GM23248 (cell line): ENCODE measurements at regions not wholly inside any gene's neighbourhood (a gene's known extent, or its start where the extent isn't known, plus 50 kb on each side); places are given as distances from the start of the nearest gene placed in this dataset.

Experiments used
- EZH2 ChIP-seq: fragments of 200-600 bp; sonication (generic); IDR thresholded peaks from 2 replicates; pipeline ENCODE4 v1.6.1; 2018; ENCODE audit warnings: antibody characterized with exemption, mild to moderate bottlenecking; ENCODE audit not compliant: insufficient read depth, poor library complexity, severe bottlenecking
- EZH2phosphoT487 ChIP-seq: fragments of 200-600 bp; sonication (generic); IDR thresholded peaks from 2 replicates; pipeline ENCODE4 v1.6.1; 2018; ENCODE audit warnings: antibody characterized with exemption, moderate library complexity, mild to moderate bottlenecking, low read depth; ENCODE audit not compliant: insufficient read depth

DNA sequence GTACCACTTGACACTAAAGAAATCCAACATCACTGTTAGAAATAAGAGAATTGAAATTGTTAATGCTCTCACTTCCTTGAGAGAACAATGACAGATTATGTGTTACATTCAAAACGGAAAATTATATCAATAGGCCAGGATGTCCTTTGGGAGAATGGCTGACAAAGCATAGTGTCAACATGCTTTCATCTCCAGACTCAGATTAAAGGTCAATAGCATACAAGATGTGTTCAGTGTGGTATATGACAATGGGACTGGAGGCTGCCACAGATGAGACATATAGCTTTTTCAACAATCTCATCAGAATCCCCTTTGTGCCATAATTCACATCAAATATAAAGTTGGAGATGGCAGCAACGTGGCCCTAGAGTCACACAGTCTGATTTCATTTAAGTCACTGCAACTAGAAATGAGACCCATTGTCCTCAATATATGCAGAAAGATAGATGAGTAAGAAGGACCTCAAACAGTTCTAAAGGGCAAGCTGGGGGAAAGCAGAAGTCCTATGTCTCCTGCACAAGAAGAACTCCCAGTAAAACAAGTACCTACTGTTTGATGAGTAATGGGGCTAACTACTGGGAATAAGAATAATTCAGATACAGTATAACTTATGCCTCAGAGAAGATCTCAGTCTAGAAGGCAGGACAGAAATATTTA is 327.9 kb downstream of the TTLL7 start:
- no peak for TF ChIP-seq EZH2phosphoT487
- TF ChIP-seq EZH2, result no peak
